ENCODE measurements at regions not wholly inside any gene's neighbourhood (a gene's known extent, or its start where the extent isn't known, plus 50 kb on each side); places are given as distances from the start of the nearest gene placed in this dataset.

DNA sequence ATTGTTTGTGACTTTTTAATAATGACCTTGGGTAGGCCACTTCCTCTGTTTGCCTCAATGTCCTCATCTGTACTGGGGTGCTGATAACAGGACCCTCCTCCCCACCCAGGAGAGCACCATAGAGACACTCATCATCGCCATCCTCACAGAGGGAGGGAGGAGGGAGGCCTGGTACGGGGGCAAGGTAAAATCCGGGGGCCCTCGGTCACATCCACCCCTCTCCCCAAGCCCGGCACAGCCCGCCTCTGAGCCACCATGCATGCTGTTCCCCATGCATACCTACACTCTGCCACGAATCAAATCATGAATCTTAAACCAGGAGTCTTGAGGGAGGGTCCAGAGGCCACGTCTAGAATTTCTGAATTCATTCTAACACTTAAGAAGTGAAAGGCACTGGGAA, 74.9 kb upstream of the IQSEC1 start:
- no peak for TF ChIP-seq CTCF (IDR thresholded peaks at IDR 0.05)
- Histone ChIP-seq H3K27me3 (ENCODE audit: control insufficient read depth in 1 of 2, insufficient read depth in 2 of 2, low read length in 2 of 2) (no peaks in the 10 kb centered on the region), H3K4me3 (ENCODE audit: low read length) (no peak overlapping the region), H3K4me1 (ENCODE audit: insufficient read depth, low read length) (peaks cover 14% of the 10 kb centered on the region), H3K36me3 (ENCODE audit: insufficient read depth, low read length) (no peaks in the 10 kb centered on the region), H3K27ac (ENCODE audit: low read depth in 1 of 2, low read length in 2 of 2) (no peak overlapping the region), H3K9me3 (ENCODE audit: control insufficient read depth in 1 of 2, insufficient read depth in 1 of 2, low read length in 2 of 2) (peaks cover 0 to 16% of the 10 kb centered on the region in 2 experiments)
- Mint-ChIP-seq H3K36me3 (ENCODE audit: low read depth) (no peaks in the 10 kb centered on the region), H3K4me3 (no peak overlapping the region), H3K9me3 (no peaks in the 10 kb centered on the region), H3K27me3 (no peaks in the 10 kb centered on the region), H3K4me1 (ENCODE audit: low read depth) (peaks cover 7% of the 10 kb centered on the region), H3K27ac (no peak overlapping the region)
- DNase-seq (peak in 1 of 14 experiments; percentile 17), ATAC-seq (ENCODE audit: poor library complexity) (no peak)
- intact Hi-C loops (cut with DNase I, micrococcal nuclease) = no loop called here
- ChIA-PET POLR2A (no interaction called here), CTCF (no interaction called here)

GRCh38 chr3:13147344-13147743, 74.1 kb upstream of the IQSEC1 start:
- Histone ChIP-seq H3K36me3 (ENCODE audit: insufficient read depth, low read length) (no peaks in the 10 kb centered on the region), H3K9me3 (ENCODE audit: control insufficient read depth in 1 of 2, insufficient read depth in 1 of 2, low read length in 2 of 2) (peaks cover 0 to 15% of the 10 kb centered on the region in 2 experiments), H3K4me1 (ENCODE audit: insufficient read depth, low read length) (peaks cover 14% of the 10 kb centered on the region), H3K27ac (ENCODE audit: low read depth in 1 of 2, low read length in 2 of 2) (no peak overlapping the region), H3K4me3 (ENCODE audit: low read length) (no peak overlapping the region), H3K27me3 (ENCODE audit: control insufficient read depth in 1 of 2, insufficient read depth in 2 of 2, low read length in 2 of 2) (no peaks in the 10 kb centered on the region)
- TF ChIP-seq CTCF (IDR thresholded peaks at IDR 0.05) = no peak
- Mint-ChIP-seq H3K4me3 (no peak overlapping the region), H3K4me1 (ENCODE audit: low read depth) (peaks cover 7% of the 10 kb centered on the region), H3K27me3 (no peaks in the 10 kb centered on the region), H3K9me3 (no peaks in the 10 kb centered on the region), H3K27ac (no peak overlapping the region), H3K36me3 (ENCODE audit: low read depth) (no peaks in the 10 kb centered on the region)
- DNase-seq (no peak), ATAC-seq (ENCODE audit: poor library complexity) (no peak)
- intact Hi-C loops (cut with DNase I, micrococcal nuclease) = no loop called here
- ChIA-PET CTCF (no interaction called here), POLR2A (no interaction called here)

DNA sequence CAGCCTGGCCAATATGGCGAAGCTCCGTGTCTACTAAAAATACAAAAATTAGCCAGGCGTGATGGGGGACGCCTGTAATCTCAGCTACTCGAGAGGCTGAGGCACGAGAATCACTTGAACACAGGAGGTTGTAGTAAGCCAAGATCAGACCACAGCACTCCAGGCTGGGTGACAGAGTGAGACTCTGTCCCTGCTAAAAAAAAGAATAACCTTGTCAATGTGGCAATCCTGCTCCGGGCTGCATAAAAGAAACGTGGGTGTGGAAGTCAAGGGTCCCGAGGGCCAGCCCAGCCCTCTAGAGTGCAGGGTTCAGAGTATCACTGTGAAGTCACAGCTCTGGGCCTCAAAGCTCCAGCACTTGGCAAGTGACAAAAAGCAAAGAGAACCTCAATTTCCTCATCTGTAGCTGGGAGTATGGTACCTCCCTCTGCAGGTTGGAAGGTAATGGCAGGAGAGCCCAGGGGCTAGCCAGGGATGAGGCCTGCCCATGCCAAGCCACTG, 73.5 kb upstream of the IQSEC1 start:
- no peak for TF ChIP-seq CTCF (IDR thresholded peaks at IDR 0.05)
- no peaks in the 10 kb centered on the region for H3K36me3 Mint-ChIP-seq (ENCODE audit: low read depth)
- ATAC-seq (ENCODE audit: poor library complexity) (no peak), DNase-seq (peak in 1 of 14 experiments; percentile 14)
- Histone ChIP-seq H3K27me3 (ENCODE audit: control insufficient read depth in 1 of 2, insufficient read depth in 2 of 2, low read length in 2 of 2) (peaks cover 0 to 2% of the 10 kb centered on the region in 2 experiments), H3K27ac (ENCODE audit: low read depth in 1 of 2, low read length in 2 of 2) (no peak overlapping the region), H3K9me3 (ENCODE audit: control insufficient read depth in 1 of 2, insufficient read depth in 1 of 2, low read length in 2 of 2) (peaks cover 0 to 15% of the 10 kb centered on the region in 2 experiments), H3K4me3 (ENCODE audit: low read length) (no peak overlapping the region), H3K4me1 (ENCODE audit: insufficient read depth, low read length) (peaks cover 14% of the 10 kb centered on the region), H3K36me3 (ENCODE audit: insufficient read depth, low read length) (no peaks in the 10 kb centered on the region)
- ChIA-PET POLR2A (no interaction called here), CTCF (no interaction called here)
- no peak overlapping the region for H3K27ac Mint-ChIP-seq
- no peaks in the 10 kb centered on the region for H3K27me3 Mint-ChIP-seq
- intact Hi-C loops (cut with DNase I, micrococcal nuclease) = no loop called here
- H3K9me3 Mint-ChIP-seq = no peaks in the 10 kb centered on the region
- no peak overlapping the region for H3K4me3 Mint-ChIP-seq
- H3K4me1 Mint-ChIP-seq (ENCODE audit: low read depth) = peaks cover 7% of the 10 kb centered on the region
